ENCODE measurements at regions not wholly inside any gene's neighbourhood (a gene's known extent, or its start where the extent isn't known, plus 50 kb on each side); places are given as distances from the start of the nearest gene placed in this dataset.

- TF ChIP-seq FOS (IDR thresholded peaks at IDR 0.05; ENCODE audit: low read depth, low read length) = no peak
- no peak for TF ChIP-seq CTCF (conservative IDR thresholded peaks at IDR 0.05; ENCODE audit: low read depth, low read length)
- TF ChIP-seq USF2 (IDR thresholded peaks at IDR 0.05; ENCODE audit: low read depth, low read length) = no peak
- TF ChIP-seq POLR2A (IDR thresholded peaks at IDR 0.05; ENCODE audit: low read depth, low read length) = no peak
- TF ChIP-seq CEBPB (IDR thresholded peaks at IDR 0.05; ENCODE audit: low read depth, low read length) = no peak
- TF ChIP-seq RAD21 (IDR thresholded peaks at IDR 0.05; ENCODE audit: low read length) = no peak
- TF ChIP-seq BHLHE40 (IDR thresholded peaks at IDR 0.05; ENCODE audit: low read depth, low read length) = no peak
- no peak for TF ChIP-seq MXI1 (IDR thresholded peaks at IDR 0.05; ENCODE audit: borderline replicate concordance, low read depth, low read length)
- TF ChIP-seq SMC3 (IDR thresholded peaks at IDR 0.05; ENCODE audit: low read depth, low read length) = no peak
- no peak for TF ChIP-seq RFX5 (IDR thresholded peaks at IDR 0.05; ENCODE audit: low read depth, low read length)
- TF ChIP-seq MAFK (IDR thresholded peaks at IDR 0.05; ENCODE audit: low read depth, low read length) = no peak
- no peak for TF ChIP-seq ELK1 (IDR thresholded peaks at IDR 0.05; ENCODE audit: borderline replicate concordance, low read depth, low read length)
- TF ChIP-seq MAZ (IDR thresholded peaks at IDR 0.05; ENCODE audit: borderline replicate concordance, low read depth, low read length) = no peak
Measured at GRCh38 chr12:13882176-13882575, 99.2 kb downstream of the GRIN2B start.

Measured in IMR-90 (cell line).